ENCODE measurements at regions not wholly inside any gene's neighbourhood (a gene's known extent, or its start where the extent isn't known, plus 50 kb on each side); places are given as distances from the start of the nearest gene placed in this dataset.
"Not testable (repeated sequence)": the region's sequence is repeated elsewhere in the genome, so short reads cannot be mapped to it uniquely, and the experiment has no call there.

DNA sequence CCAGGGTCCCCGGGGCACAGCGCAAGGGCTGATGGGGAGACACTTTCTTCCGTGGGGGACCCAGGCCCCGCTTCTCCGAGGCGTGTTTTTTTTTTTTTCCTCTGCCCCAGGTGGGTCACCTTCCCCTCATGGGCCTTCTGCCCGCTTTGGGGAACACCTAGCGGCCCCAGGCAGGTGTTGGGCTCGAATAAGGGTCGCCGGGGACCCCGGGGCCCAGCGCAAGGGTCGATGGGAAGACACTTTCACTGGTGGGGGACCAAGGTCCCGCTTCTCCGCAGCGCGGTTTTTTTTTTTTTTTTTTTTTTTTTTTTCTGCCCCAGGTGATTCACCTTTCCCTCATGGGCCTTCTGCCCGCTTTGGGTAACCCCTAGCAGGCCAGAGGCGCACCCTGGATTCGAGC is 193.8 kb downstream of the POTEG start:
- TF ChIP-seq, protein P1, sequence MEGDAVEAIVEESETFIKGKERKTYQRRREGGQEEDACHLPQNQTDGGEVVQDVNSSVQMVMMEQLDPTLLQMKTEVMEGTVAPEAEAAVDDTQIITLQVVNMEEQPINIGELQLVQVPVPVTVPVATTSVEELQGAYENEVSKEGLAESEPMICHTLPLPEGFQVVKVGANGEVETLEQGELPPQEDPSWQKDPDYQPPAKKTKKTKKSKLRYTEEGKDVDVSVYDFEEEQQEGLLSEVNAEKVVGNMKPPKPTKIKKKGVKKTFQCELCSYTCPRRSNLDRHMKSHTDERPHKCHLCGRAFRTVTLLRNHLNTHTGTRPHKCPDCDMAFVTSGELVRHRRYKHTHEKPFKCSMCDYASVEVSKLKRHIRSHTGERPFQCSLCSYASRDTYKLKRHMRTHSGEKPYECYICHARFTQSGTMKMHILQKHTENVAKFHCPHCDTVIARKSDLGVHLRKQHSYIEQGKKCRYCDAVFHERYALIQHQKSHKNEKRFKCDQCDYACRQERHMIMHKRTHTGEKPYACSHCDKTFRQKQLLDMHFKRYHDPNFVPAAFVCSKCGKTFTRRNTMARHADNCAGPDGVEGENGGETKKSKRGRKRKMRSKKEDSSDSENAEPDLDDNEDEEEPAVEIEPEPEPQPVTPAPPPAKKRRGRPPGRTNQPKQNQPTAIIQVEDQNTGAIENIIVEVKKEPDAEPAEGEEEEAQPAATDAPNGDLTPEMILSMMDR (IDR thresholded peaks at IDR 0.05; ENCODE audit: low read depth, low read length), result not testable (repeated sequence)
- not testable (repeated sequence) for TF ChIP-seq POLR2A (IDR thresholded peaks at IDR 0.05; ENCODE audit: extremely low read depth, insufficient read length)
